Aorta (tissue), 5 donors: ENCODE measurements at regions not wholly inside any gene's neighbourhood (a gene's known extent, or its start where the extent isn't known, plus 50 kb on each side); places are given as distances from the start of the nearest gene placed in this dataset.

ENCODE experiments used
- ATAC-seq: fragments of 200-7000 bp; cut with Tn5 transposase; one replicate; pipeline ENCODE4 v1.9.1; 2022; ENCODE audit warnings: moderate library complexity; ENCODE audit not compliant: low FRiP score
- DNase-seq, 2 donors: peaks; one replicate each; pipeline ENCODE4 v3.0.0-alpha.2; 2020
- H3K27ac ChIP-seq, 2 donors: one replicate each; pipeline ENCODE4 v1.5.1; 2013; ENCODE audit warnings: low read length in 2 of 2, mild to moderate bottlenecking in 2 of 2, moderate library complexity in 2 of 2, control low read depth in 1 of 2, inconsistent platforms in 1 of 2, low read depth in 1 of 2
- H3K27me3 ChIP-seq, 2 donors: one replicate each; pipeline ENCODE4 v1.6.1; 2013; ENCODE audit warnings: control low read depth in 1 of 2, low read length in 1 of 2, mild to moderate bottlenecking in 1 of 2, moderate library complexity in 1 of 2; ENCODE audit not compliant: insufficient read depth in 2 of 2, control insufficient read depth in 1 of 2
- H3K36me3 ChIP-seq, 2 donors: one replicate each; pipeline ENCODE4 v1.6.1; 2013; ENCODE audit warnings: control low read depth in 1 of 2, low read length in 1 of 2, mild to moderate bottlenecking in 1 of 2; ENCODE audit not compliant: insufficient read depth in 2 of 2, control insufficient read depth in 1 of 2
- H3K4me1 ChIP-seq, 2 donors: one replicate each; pipeline ENCODE4 v1.6.1; 2013; ENCODE audit warnings: low read length in 2 of 2, control low read depth in 1 of 2, mild to moderate bottlenecking in 1 of 2, moderate library complexity in 1 of 2; ENCODE audit not compliant: insufficient read depth in 2 of 2, control insufficient read depth in 1 of 2
- H3K4me3 ChIP-seq, 2 donors: one replicate each; pipeline ENCODE4 v1.5.1; 2013; ENCODE audit warnings: low read length in 2 of 2, control low read depth in 1 of 2, mild to moderate bottlenecking in 1 of 2
- H3K9me3 ChIP-seq: one replicate; pipeline ENCODE4 v1.6.1; 2013; ENCODE audit warnings: mild to moderate bottlenecking, low read length; ENCODE audit not compliant: control insufficient read depth
- WGBS, 2 donors: extraction: QIAGEN DNeasy Blood & Tissue Kit; methylation state at CpG; one replicate each; pipeline ENCODE4 v1.1.7; 2013; 5-methylcytosine and 5-hydroxymethylcytosine counted together
- intact Hi-C, 2 donors: fragments of 100-400 bp; cut with DNase I; formaldehyde crosslinking; loops; one replicate each; pipeline versions ENCODE4 v1.14.2 to v1.15.0; 2022
- donor health status: healthy with polysubstance abuse.
- donor health status: Bipolar disorder and iron deficiency.
- donor health status: DM: no; HTN: no; CAD: no.
- donor health status: DM: no; HTN: no; CAD: no.
- donor health status: DM: yes; HTN: yes; CAD: no.

GRCh38 chr4:23149815-23150214 lies 457.1 kb downstream of the GBA3 start:
- H3K4me3 ChIP-seq = no peak overlapping the region
- H3K27me3 ChIP-seq = no peaks in the 10 kb centered on the region
- intact Hi-C loops = no loop called here
- H3K9me3 ChIP-seq = no peaks in the 10 kb centered on the region
- DNase-seq (no peak), ATAC-seq (no peak)
- H3K27ac ChIP-seq = no peak overlapping the region
- peaks cover 0 to 3% of the 10 kb centered on the region in 2 donors for H3K4me1 ChIP-seq
- H3K36me3 ChIP-seq = no peaks in the 10 kb centered on the region
- WGBS, 2 donors = 94 to 95% methylated on average over 4 of the region's 4 CpGs

GRCh38 chr4:23144707-23145106 lies 452.0 kb downstream of the GBA3 start:
- Histone ChIP-seq H3K27ac (no peak overlapping the region), H3K27me3 (no peaks in the 10 kb centered on the region), H3K4me1 (no peaks in the 10 kb centered on the region), H3K9me3 (no peaks in the 10 kb centered on the region), H3K36me3 (no peaks in the 10 kb centered on the region), H3K4me3 (no peak overlapping the region)
- ATAC-seq (no peak), DNase-seq (no peak)
- intact Hi-C loops = no loop called here

GRCh38 chr4:23135792-23136645 lies 443.3 kb downstream of the GBA3 start:
- Histone ChIP-seq H3K27ac (no peak overlapping the region), H3K4me1 (no peaks in the 10 kb centered on the region), H3K27me3 (peaks cover 0 to 1% of the 10 kb centered on the region in 2 donors), H3K36me3 (no peaks in the 10 kb centered on the region), H3K9me3 (peaks cover 1% of the 10 kb centered on the region), H3K4me3 (no peak overlapping the region)
- WGBS, 2 donors = 10 to 18% methylated on average over 1 of the region's 1 CpG
- intact Hi-C loops = no loop called here
- ATAC-seq = no peak
- no peak for DNase-seq

- intact Hi-C loops = no loop called here
- Histone ChIP-seq H3K27me3 (no peaks in the 10 kb centered on the region), H3K27ac (no peak overlapping the region), H3K36me3 (no peaks in the 10 kb centered on the region), H3K4me3 (no peak overlapping the region), H3K4me1 (no peaks in the 10 kb centered on the region), H3K9me3 (no peaks in the 10 kb centered on the region)
- 80 to 81% methylated on average over 2 of the region's 2 CpGs for WGBS, 2 donors
- DNase-seq = no peak
- ATAC-seq = no peak
These were observed 441.6 kb downstream of the GBA3 start for GRCh38 chr4:23134331-23134730.

- ATAC-seq (no peak), DNase-seq (no peak)
- intact Hi-C loops = no loop called here
- no peaks in the 10 kb centered on the region for H3K27me3 ChIP-seq
- no peaks in the 10 kb centered on the region for H3K4me1 ChIP-seq
- no peak overlapping the region for H3K4me3 ChIP-seq
- WGBS, 2 donors = 76 to 79% methylated on average over 2 of the region's 2 CpGs
- no peak overlapping the region for H3K27ac ChIP-seq
- H3K36me3 ChIP-seq = no peaks in the 10 kb centered on the region
- no peaks in the 10 kb centered on the region for H3K9me3 ChIP-seq
These were observed 438.1 kb downstream of the GBA3 start for GRCh38 chr4:23130845-23131244.

- intact Hi-C loops = no loop called here
- Histone ChIP-seq H3K36me3 (no peaks in the 10 kb centered on the region), H3K9me3 (no peaks in the 10 kb centered on the region), H3K27me3 (no peaks in the 10 kb centered on the region), H3K4me3 (no peak overlapping the region), H3K27ac (no peak overlapping the region), H3K4me1 (no peaks in the 10 kb centered on the region)
- no peak for DNase-seq
- 94 to 95% methylated on average over 6 of the region's 6 CpGs for WGBS, 2 donors
- no peak for ATAC-seq
These were observed 432.4 kb downstream of the GBA3 start for GRCh38 chr4:23125118-23125517.

GRCh38 chr4:23122666-23123400 lies 430.1 kb downstream of the GBA3 start:
- intact Hi-C loops = no loop called here

GRCh38 chr4:23120374-23120773 lies 427.6 kb downstream of the GBA3 start:
- no peaks in the 10 kb centered on the region for H3K9me3 ChIP-seq
- no peak overlapping the region for H3K4me3 ChIP-seq
- ATAC-seq (no peak), DNase-seq (no peak)
- no peaks in the 10 kb centered on the region for H3K27me3 ChIP-seq
- 62 to 65% methylated on average over 3 of the region's 3 CpGs for WGBS, 2 donors
- H3K36me3 ChIP-seq = no peaks in the 10 kb centered on the region
- H3K27ac ChIP-seq = no peak overlapping the region
- intact Hi-C loops = no loop called here
- no peaks in the 10 kb centered on the region for H3K4me1 ChIP-seq

More at GRCh38 chr4:23122666-23123400, 430.1 kb downstream of the GBA3 start:
- no peak for ATAC-seq
- Histone ChIP-seq H3K36me3 (no peaks in the 10 kb centered on the region), H3K27ac (no peak overlapping the region), H3K27me3 (no peaks in the 10 kb centered on the region), H3K4me3 (no peak overlapping the region), H3K9me3 (no peaks in the 10 kb centered on the region), H3K4me1 (no peaks in the 10 kb centered on the region)
- WGBS, 2 donors = 83 to 86% methylated on average over 2 of the region's 2 CpGs
- DNase-seq = no peak

- DNase-seq = no peak
- WGBS, 2 donors = 81 to 82% methylated on average over 1 of the region's 1 CpG
These were observed 425.1 kb downstream of the GBA3 start for GRCh38 chr4:23117826-23118225.

More at GRCh38 chr4:23117826-23118225, 425.1 kb downstream of the GBA3 start:
- Histone ChIP-seq H3K9me3 (no peaks in the 10 kb centered on the region), H3K27me3 (no peaks in the 10 kb centered on the region), H3K4me3 (no peak overlapping the region), H3K36me3 (no peaks in the 10 kb centered on the region), H3K4me1 (no peaks in the 10 kb centered on the region), H3K27ac (no peak overlapping the region)
- ATAC-seq = no peak
- intact Hi-C loops = no loop called here
